ENCODE measurements at regions not wholly inside any gene's neighbourhood (a gene's known extent, or its start where the extent isn't known, plus 50 kb on each side); places are given as distances from the start of the nearest gene placed in this dataset.

DNA sequence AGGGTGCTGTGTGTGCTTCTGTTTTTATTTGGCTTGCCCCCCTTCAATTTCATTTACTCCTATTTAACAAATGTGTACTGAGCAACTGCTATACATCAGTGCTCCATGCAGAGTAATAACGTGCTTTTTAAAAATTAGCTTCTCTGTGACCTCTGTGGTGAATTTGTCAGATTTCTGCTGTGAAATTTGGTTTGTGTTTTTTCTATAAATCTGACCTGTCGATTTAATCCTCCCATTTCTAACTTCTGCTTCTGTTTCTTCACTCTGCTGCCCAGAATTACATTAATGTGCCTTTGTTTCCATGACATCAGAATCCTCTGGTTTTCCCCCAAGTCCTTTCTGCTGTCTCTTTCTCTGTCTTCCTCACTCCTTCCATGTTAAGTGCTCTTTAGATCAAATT, 123.8 kb upstream of the CACNA2D1 start:
- CTCF ChIA-PET, result no interaction called here
- TF ChIP-seq, protein P1, sequence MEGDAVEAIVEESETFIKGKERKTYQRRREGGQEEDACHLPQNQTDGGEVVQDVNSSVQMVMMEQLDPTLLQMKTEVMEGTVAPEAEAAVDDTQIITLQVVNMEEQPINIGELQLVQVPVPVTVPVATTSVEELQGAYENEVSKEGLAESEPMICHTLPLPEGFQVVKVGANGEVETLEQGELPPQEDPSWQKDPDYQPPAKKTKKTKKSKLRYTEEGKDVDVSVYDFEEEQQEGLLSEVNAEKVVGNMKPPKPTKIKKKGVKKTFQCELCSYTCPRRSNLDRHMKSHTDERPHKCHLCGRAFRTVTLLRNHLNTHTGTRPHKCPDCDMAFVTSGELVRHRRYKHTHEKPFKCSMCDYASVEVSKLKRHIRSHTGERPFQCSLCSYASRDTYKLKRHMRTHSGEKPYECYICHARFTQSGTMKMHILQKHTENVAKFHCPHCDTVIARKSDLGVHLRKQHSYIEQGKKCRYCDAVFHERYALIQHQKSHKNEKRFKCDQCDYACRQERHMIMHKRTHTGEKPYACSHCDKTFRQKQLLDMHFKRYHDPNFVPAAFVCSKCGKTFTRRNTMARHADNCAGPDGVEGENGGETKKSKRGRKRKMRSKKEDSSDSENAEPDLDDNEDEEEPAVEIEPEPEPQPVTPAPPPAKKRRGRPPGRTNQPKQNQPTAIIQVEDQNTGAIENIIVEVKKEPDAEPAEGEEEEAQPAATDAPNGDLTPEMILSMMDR (conservative IDR thresholded peaks at IDR 0.05; ENCODE audit: low read depth), result no peak
- no peak overlapping the region for H3K27ac ChIP-seq
- no peak for DNase-seq (ENCODE audit: low spot score)
- POLR2A ChIA-PET (ENCODE audit: low non-redundant PET), result no interaction called here

GRCh38 chr7:82566752-82567151, 123.2 kb upstream of the CACNA2D1 start:
- POLR2A ChIA-PET (ENCODE audit: low non-redundant PET), result no interaction called here
- TF ChIP-seq, protein P1 (conservative IDR thresholded peaks at IDR 0.05; ENCODE audit: low read depth), result no peak
- CTCF ChIA-PET, result no interaction called here
- H3K27ac ChIP-seq, result no peak overlapping the region
- no peak for DNase-seq (ENCODE audit: low spot score)

GRCh38 chr7:82562716-82563404, 119.3 kb upstream of the CACNA2D1 start:
- ChIA-PET CTCF (no interaction called here), POLR2A (ENCODE audit: low non-redundant PET) (no interaction called here)
- TF ChIP-seq, protein P1 (conservative IDR thresholded peaks at IDR 0.05; ENCODE audit: low read depth), result no peak
- H3K27ac ChIP-seq, result no peak overlapping the region
- no peak for DNase-seq (ENCODE audit: low spot score)

DNA sequence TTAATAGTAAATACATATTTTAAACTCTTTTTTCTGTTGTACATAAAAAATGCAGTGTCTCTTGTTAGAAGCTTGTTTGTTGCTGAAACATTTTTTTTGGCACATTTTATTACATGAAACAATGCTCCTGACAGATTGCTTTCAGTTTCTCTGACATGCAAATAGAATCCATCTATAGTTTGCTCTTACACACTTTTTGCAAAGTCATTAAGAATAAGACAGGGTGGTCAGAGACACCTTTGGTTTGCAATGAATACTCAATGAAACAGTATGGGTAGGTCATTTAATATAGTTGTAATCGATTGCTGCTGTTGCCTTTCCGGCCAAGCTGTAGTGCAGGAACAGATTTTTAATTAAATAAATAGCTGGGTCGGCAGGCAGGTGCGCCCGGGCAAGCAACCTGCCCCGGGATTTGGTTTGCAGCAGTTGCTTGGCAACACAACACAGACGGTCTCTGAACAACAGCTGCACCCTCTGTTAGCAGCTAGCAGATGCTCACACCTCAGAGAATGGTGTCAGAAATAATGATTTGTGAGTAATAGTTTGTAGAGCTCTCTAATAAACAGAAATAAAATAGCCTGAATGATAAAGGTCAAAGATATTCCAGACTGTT, 115.7 kb upstream of the CACNA2D1 start:
- peak; percentile 21 for DNase-seq (ENCODE audit: low spot score)

DNA sequence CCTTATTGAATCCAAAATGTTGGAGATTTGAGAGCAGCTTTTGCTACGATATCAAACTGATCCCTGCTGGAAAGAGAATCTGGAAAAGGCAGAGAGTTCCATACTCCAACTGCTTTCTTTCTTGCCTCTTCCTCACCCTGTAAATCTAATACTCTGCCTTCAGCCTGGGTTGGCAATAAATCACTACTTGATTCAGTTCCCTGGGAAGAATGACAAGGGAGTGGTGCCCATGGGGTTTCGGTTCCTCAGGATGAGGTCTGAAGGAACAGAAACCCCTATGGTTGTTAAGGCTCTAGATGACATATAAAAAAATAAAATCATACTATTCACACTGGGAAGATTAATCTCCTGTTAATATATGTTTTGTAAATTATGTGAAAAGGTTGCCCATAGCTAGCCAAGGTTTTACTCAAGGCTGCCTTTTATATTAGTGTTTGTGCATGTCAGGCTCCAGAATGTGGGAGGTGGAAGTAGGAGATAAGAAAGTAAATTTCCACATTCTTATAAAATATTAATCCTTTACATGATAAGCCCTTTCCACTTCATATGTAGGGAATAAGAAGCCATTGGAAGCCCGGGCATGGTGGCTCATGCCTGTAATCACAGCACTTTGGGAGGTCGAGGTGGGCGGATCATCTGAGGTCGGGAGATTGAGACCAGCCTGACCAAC, 106.2 kb upstream of the CACNA2D1 start:
- TF ChIP-seq, protein P1 (conservative IDR thresholded peaks at IDR 0.05; ENCODE audit: low read depth), result no peak
- DNase-seq (ENCODE audit: low spot score), result no peak
- no peak overlapping the region for H3K27ac ChIP-seq
- POLR2A ChIA-PET (ENCODE audit: low non-redundant PET), result no interaction called here
- CTCF ChIA-PET, result interaction anchor here (0.6 kb wide), 1 partner anchor 1616 kb away, joined by 3 read pairs; no protein-coding TSS in a partner anchor

More for the DNA sequence above, 115.7 kb upstream of the CACNA2D1 start:
- CTCF ChIA-PET, result interaction anchor here (0.6 to 1.0 kb wide), 5 partner anchors 12 to 326 kb away, joined by 3 to 6 read pairs (median 4); no protein-coding TSS in a partner anchor
- POLR2A ChIA-PET (ENCODE audit: low non-redundant PET), result no interaction called here
- H3K27ac ChIP-seq, result no peak overlapping the region
- TF ChIP-seq, protein P1 (conservative IDR thresholded peaks at IDR 0.05; ENCODE audit: low read depth), result no peak

GRCh38 chr7:82548141-82548688, 104.6 kb upstream of the CACNA2D1 start:
- ChIA-PET POLR2A (ENCODE audit: low non-redundant PET) (no interaction called here), CTCF (no interaction called here)
- no peak overlapping the region for H3K27ac ChIP-seq
- no peak for DNase-seq (ENCODE audit: low spot score)
- TF ChIP-seq, protein P1 (conservative IDR thresholded peaks at IDR 0.05; ENCODE audit: low read depth), result no peak

Data from RWPE1 (cell line).